Stomach (tissue), 8 donors: ENCODE measurements at regions not wholly inside any gene's neighbourhood (a gene's known extent, or its start where the extent isn't known, plus 50 kb on each side); places are given as distances from the start of the nearest gene placed in this dataset.

ENCODE experiments used
- DNase-seq, 2 donors: peaks; one replicate each; pipeline versions ENCODE4 v3.0.0 to v3.0.0-alpha.2; 2013 to 2019
- H3K27ac ChIP-seq, 5 donors: fragments of 200-600 bp in 4 of 5; sonication (generic) in 4 of 5; one replicate each; pipeline ENCODE4 v1.5.1; 2013 to 2019; ENCODE audit warnings: mild to moderate bottlenecking in 1 of 5, moderate library complexity in 1 of 5
- H3K27me3 ChIP-seq, 3 donors: fragments of 200-600 bp; sonication (generic); one replicate each; pipeline ENCODE4 v1.5.1; 2017 to 2019; ENCODE audit warnings: mixed run types in 1 of 3
- H3K36me3 ChIP-seq, 4 donors: fragments of 200-600 bp; sonication (generic); 1 replicate in 3 of 4; 2 replicates in 1 of 4; pipeline ENCODE4 v1.5.1; 2016 to 2019
- H3K4me1 ChIP-seq, 4 donors: fragments of 200-600 bp; sonication (generic); one replicate each; pipeline ENCODE4 v1.5.1; 2016 to 2019
- H3K4me3 ChIP-seq, 4 donors: fragments of 200-600 bp; sonication (generic) in 3 of 4; one replicate each; pipeline ENCODE4 v1.5.1; 2016 to 2019; ENCODE audit warnings: mild to moderate bottlenecking in 1 of 4
- H3K9me3 ChIP-seq, 4 donors: fragments of 200-600 bp; sonication (generic); one replicate each; pipeline ENCODE4 v1.5.1; 2016 to 2019
- EP300 ChIP-seq: sonication (generic); formaldehyde crosslinking; IDR thresholded peaks from one replicate; pipeline ENCODE4 v1.6.1; 2017; ENCODE audit warnings: antibody characterized with exemption
- POLR2A ChIP-seq, 4 donors: fragments of 450-650 bp; IDR thresholded peaks; one replicate each; pipeline ENCODE4 v1.6.1; 2016; ENCODE audit warnings: antibody characterized with exemption in 4 of 4, control low read depth in 2 of 4, mild to moderate bottlenecking in 1 of 4, moderate library complexity in 1 of 4
- POLR2AphosphoS5 ChIP-seq, 3 donors: sonication (generic); formaldehyde crosslinking; IDR thresholded peaks; one replicate each; pipeline ENCODE4 v1.6.1; 2016; ENCODE audit warnings: antibody characterized with exemption in 3 of 3
- WGBS, 5 donors: extraction: QIAGEN DNeasy Blood & Tissue Kit in 3 of 5; methylation state at CpG; one replicate each; pipeline versions ENCODE4 v1.1.5 to v1.1.7; 2013 to 2018; 5-methylcytosine and 5-hydroxymethylcytosine counted together
- intact Hi-C: fragments of 100-400 bp; cut with DNase I; formaldehyde crosslinking; loops from one replicate; pipeline ENCODE4 v1.15.1; 2023; ENCODE audit warnings: low total_unique reads
- small RNA-seq, 4 donors: library from RNA; depleted of rRNA; stranded (forward); fragments of <200 nt; gene quantifications; one replicate each; pipeline ENCODE3, GENCODE V24; 2016
- TF ChIP-seq, protein P1 (sequence below), 7 experiments: fragments of 450-650 bp in 4 of 7; fragments of 200-600 bp in 3 of 7; sonication (generic) in 3 of 7; IDR thresholded peaks; one replicate each; pipeline ENCODE4 v1.5.1; 2016 to 2019; ENCODE audit warnings: antibody characterized with exemption in 7 of 7, control low read depth in 2 of 7, mild to moderate bottlenecking in 1 of 7
- donor health status: healthy with polysubstance abuse.
- donor health status: Bipolar disorder and iron deficiency.
- donor health status: healthy.

DNA sequence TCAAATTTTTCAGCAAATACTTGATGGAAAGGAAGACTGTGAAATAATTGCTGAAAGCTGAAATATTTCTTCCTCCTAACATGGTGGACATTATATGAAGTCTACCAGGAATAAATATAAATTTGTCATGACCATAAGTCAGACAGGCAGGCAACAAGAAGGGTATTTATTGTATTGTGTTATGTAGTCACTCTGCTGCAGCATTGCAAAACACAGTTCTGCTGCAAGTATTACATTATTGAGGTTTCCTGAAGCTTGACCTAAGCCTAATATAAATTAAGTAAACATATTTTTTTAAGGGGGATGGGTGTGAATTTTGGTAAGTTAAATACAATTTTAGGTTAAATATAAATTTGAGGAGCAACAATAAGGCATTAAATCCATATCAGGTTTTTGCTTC is 60.2 kb upstream of the MAOA start:
- intact Hi-C loops = no loop called here
- no peak overlapping the region for H3K4me3 ChIP-seq
- H3K36me3 ChIP-seq = no peaks in the 10 kb centered on the region

DNA sequence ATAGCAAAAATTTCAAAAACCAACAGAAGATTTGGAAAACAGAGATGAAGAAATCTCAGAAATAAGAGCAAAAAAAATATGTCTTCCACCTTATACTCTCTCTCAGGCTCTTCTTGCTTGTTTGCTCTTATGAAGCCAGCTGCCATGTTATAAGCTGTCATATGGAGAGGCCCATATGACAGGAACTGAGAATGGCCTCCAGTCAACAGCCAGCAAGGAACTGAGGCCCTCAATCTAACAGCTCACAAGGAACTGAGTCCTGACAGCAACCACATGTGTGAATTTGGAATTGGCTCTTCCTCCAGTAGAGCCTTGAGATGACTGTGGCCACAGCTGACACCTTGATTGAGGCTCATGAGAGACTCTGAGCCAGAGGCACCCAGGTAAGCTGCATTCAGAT is 51.3 kb upstream of the MAOA start:
- intact Hi-C loops = no loop called here
- TF ChIP-seq, protein P1, sequence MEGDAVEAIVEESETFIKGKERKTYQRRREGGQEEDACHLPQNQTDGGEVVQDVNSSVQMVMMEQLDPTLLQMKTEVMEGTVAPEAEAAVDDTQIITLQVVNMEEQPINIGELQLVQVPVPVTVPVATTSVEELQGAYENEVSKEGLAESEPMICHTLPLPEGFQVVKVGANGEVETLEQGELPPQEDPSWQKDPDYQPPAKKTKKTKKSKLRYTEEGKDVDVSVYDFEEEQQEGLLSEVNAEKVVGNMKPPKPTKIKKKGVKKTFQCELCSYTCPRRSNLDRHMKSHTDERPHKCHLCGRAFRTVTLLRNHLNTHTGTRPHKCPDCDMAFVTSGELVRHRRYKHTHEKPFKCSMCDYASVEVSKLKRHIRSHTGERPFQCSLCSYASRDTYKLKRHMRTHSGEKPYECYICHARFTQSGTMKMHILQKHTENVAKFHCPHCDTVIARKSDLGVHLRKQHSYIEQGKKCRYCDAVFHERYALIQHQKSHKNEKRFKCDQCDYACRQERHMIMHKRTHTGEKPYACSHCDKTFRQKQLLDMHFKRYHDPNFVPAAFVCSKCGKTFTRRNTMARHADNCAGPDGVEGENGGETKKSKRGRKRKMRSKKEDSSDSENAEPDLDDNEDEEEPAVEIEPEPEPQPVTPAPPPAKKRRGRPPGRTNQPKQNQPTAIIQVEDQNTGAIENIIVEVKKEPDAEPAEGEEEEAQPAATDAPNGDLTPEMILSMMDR (IDR thresholded peaks at IDR 0.05) = no peak
- TF ChIP-seq EP300 (no peak), POLR2AphosphoS5 (IDR thresholded peaks at IDR 0.05) (no peak), POLR2A (IDR thresholded peaks at IDR 0.05) (no peak)
- no peaks in the 10 kb centered on the region for H3K36me3 ChIP-seq
- H3K9me3 ChIP-seq = no peaks in the 10 kb centered on the region
- no peaks in the 10 kb centered on the region for H3K27me3 ChIP-seq
- no peaks in the 10 kb centered on the region for H3K4me1 ChIP-seq
- H3K27ac ChIP-seq = no peak overlapping the region
- no peak overlapping the region for H3K4me3 ChIP-seq
- DNase-seq = no peak

More for the DNA sequence above, 60.2 kb upstream of the MAOA start:
- Histone ChIP-seq H3K9me3 (no peaks in the 10 kb centered on the region), H3K27ac (no peak overlapping the region), H3K27me3 (no peaks in the 10 kb centered on the region), H3K4me1 (peaks cover 0 to 11% (median 2%) of the 10 kb centered on the region in 4 donors)
- TF ChIP-seq, protein P1 (IDR thresholded peaks at IDR 0.05) = no peak
- no peak for TF ChIP-seq POLR2A (IDR thresholded peaks at IDR 0.05)
- TF ChIP-seq EP300 = no peak
- TF ChIP-seq POLR2AphosphoS5 (IDR thresholded peaks at IDR 0.05) = no peak
- no peak for DNase-seq

DNA sequence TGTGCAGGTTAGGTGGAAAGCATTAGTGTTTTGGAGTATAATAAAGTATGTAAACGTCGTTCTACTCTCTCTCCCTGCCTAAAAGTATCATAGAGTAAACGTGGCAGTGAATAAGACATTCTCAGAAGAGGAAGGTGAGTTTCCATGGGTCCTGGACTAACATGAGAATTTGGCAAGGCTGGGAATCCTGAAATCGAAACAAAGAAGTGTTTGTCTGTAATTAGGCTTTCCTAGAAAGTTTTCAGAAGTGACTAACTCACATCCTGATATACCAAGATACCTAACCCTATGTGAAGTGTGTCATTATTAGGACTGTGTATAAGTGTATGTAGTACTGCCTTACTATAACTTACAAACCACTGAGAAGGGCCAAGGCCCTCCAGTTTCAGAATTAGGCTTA is 50.7 kb upstream of the MAOA start:
- Histone ChIP-seq H3K9me3 (no peaks in the 10 kb centered on the region), H3K4me3 (no peak overlapping the region), H3K36me3 (no peaks in the 10 kb centered on the region), H3K4me1 (no peaks in the 10 kb centered on the region), H3K27ac (no peak overlapping the region), H3K27me3 (no peaks in the 10 kb centered on the region)
- intact Hi-C loops = no loop called here
- no peak for DNase-seq
- WGBS, 5 donors = 62 to 89% (median 70%) methylated on average over 4 of the region's 4 CpGs
- TF ChIP-seq, protein P1 (IDR thresholded peaks at IDR 0.05) = no peak
- TF ChIP-seq POLR2AphosphoS5 (IDR thresholded peaks at IDR 0.05) (no peak), POLR2A (IDR thresholded peaks at IDR 0.05) (no peak), EP300 (no peak)

Small RNAs in the stretch of these regions (small RNA-seq; reads per million reads assigned to genes)
- gene AL451086.1 = 0 reads per million in 4 donors
